HG02884 (cell line): ENCODE measurements at regions not wholly inside any gene's neighbourhood (a gene's known extent, or its start where the extent isn't known, plus 50 kb on each side); places are given as distances from the start of the nearest gene placed in this dataset.

ENCODE experiments used
- ATAC-seq: cut with Tn5 transposase; IDR thresholded peaks from one replicate; pipeline ENCODE4 v1.9.1; 2021; ENCODE audit warnings: mild to moderate bottlenecking, moderate library complexity; ENCODE audit not compliant: unreplicated experiment

DNA sequence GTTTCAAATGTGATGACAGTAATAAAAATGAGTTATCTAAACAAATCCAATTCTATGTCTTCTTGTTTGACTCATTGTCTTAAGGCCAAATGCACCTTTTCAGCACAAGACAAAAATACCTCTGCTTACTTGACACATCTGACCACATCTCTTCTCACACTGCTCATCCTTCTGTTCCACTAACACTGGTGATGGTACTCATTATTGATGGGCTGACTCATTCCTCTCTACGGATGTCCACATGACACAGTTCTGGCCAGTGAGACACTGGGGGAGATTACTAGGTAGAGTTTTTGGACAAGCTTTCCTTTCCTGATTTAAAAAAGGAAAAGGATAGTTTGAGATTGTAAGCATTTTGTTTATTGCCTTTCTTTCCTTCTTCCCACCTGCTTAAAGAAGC, 410.6 kb upstream of the THRB start:
- ATAC-seq, result no peak

- no peak for ATAC-seq
Measured at GRCh38 chr3:24907106-24907505, 412.5 kb upstream of the THRB start.

- no peak for ATAC-seq
Measured at GRCh38 chr3:24911076-24911475, 416.4 kb upstream of the THRB start.

GRCh38 chr3:24915639-24916038, 421.0 kb upstream of the THRB start:
- no peak for ATAC-seq

DNA sequence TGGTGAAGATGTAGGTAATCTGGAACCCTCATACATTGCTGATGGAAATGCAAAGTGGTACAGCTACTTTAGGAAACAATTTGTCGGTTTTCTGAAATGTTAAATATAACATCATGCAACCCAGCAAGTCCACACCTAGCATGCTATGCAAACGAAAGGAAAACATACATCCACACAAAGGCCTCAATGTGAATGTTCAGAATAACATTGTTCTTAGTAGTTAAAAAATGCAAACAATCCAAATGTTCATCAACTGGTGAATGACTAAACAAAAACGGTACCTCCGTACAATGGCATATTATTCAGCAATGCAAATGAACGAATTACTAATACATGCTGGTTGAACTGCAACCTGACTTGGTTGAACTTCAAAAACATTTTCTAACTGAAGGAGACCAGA, 423.3 kb upstream of the THRB start:
- no peak for ATAC-seq

DNA sequence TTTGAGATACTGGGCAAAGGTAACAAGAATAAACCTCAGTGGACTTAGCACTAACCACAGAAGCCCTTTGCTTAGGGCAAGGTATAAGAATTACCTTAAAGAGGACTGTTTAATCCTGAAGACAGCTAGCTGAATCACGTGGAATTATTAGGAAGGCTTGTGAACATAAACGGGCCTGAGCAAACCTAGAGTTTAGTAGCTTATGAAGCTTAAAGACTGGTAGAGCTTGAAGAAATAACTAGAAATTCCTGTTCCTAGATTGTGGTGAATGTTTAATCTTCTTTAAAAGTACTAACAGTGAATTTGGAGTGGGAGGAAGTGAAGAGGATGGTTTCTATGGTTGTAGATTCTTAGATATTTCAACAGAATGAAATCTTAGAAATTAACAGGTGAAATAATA, 428.9 kb upstream of the THRB start:
- no peak for ATAC-seq

DNA sequence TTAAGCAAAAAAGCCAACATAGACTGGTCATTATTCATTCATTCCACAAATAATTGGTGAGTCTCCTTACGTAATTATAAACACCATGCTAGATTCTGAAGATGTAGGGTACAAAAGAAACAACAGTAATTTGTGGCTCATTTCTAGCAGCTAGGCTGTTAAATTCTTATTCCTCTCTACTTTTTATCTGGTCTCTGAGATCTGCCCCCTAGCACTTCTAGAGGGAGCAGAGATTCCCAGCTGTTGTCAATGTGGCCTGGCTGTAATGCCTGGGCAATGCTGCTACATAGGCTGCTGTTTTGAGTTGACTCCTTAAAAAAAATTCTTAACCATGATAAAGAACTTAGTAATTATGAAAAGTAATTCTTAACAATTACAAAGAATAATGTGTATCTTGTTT, 434.9 kb upstream of the THRB start:
- no peak for ATAC-seq

GRCh38 chr3:24933401-24933800, 438.8 kb upstream of the THRB start:
- no peak for ATAC-seq

- ATAC-seq, result no peak
Measured at GRCh38 chr3:24936574-24936973, 441.9 kb upstream of the THRB start.

DNA sequence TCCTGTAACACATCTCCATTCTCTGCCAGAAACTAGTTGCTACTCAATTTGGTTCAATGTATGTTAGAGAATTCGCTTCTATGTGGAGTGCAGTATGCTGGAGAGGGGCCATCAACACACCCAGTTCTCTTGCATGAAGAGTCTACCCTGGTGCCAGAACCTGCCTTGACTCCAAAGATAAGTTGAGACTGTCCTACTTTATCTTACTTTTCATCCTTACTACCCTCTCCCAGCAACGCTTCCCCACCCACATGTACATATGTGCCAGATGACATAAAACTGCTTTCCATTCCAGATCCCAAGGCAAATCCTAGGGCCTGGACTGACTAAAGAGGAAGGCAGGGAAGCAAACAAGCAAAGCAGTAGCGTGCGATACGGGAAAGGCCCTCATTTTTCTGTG, 442.6 kb upstream of the THRB start:
- ATAC-seq, result no peak

DNA sequence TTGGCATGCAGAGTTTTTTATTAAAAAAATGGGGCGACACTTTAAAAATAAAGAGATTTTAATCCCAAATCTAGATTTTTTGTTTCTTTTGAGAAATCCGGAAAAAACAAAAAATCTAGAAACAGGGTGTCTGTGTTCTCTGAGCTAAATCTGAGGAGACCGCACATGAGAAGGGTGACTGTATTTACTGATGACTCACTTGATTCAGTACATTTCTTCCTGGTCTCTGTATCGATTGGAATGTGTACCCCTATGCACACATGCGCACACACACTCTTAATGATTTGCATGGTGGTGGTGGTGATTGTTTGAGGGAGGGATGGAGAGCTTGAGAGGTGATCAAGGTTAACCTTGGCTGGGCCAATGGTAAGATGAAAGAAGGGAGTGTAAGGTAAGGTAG, 443.1 kb upstream of the THRB start:
- ATAC-seq, result no peak

- no peak for ATAC-seq
Measured at GRCh38 chr3:24943961-24944360, 449.3 kb upstream of the THRB start.

GRCh38 chr3:24944805-24945520, 450.3 kb upstream of the THRB start:
- ATAC-seq, result no peak

- ATAC-seq, result no peak
Measured at GRCh38 chr3:24945563-24945962, 450.9 kb upstream of the THRB start.

GRCh38 chr3:24947103-24947502, 452.5 kb upstream of the THRB start:
- no peak for ATAC-seq

- ATAC-seq, result no peak
Measured at GRCh38 chr3:24951180-24951579, 456.5 kb upstream of the THRB start.

- no peak for ATAC-seq
Measured at GRCh38 chr3:24952388-24952787, 457.7 kb upstream of the THRB start.

DNA sequence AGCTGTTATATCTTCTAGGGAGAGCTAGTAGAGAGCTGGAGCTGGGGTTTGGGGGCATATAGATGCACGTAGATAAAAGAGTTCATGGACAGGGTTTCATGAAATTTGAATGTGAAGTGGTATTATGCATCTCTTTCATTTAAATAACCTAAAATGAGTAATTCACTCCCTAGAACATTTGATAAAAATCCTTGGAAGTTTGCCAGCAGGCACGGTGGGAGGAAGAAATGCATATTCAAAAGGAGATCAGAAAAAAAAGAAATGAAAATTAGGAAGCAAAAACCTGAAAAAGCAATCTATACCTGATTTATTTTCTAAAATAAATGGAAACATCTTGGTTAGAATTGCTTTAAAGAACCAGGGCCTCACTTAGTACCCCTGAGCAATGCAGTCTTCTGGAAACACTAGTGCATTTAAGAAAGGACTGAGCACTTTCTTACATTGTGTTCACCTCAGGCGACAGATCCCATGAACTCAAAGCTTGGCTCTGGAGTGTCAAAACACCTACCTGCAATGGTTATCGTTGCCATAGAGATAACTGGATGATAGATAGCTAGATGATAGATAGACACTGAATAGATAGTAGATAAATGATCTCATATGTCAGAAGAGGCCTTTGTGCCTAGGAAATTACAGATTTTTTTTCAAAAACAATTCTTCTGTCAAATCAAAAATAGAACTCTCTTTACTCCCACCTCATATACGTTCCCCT, 458.6 kb upstream of the THRB start:
- no peak for ATAC-seq

- no peak for ATAC-seq
Measured at GRCh38 chr3:24956613-24957012, 462.0 kb upstream of the THRB start.

DNA sequence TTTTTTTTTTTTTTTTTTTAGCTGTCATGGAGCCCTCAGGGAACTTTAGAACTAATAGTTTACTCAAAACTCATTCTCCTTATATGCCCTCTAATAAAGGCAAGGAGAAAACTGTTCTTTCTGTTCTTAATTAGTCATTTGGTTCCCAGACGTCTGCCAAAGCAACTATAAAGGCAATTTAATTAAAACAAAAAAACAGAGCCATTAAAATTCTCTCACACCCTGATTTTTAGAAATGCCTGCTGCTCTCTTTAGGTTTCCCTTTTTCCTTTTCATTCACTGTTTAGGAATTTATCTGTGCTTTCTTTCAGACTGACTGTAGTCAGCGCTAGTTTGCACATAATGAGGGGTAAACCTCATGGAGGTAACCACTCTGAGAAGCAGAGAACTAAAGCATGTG, 463.6 kb upstream of the THRB start:
- ATAC-seq, result no peak

GRCh38 chr3:24958910-24959447, 464.3 kb upstream of the THRB start:
- ATAC-seq, result no peak
